ENCODE measurements at regions not wholly inside any gene's neighbourhood (a gene's known extent, or its start where the extent isn't known, plus 50 kb on each side); places are given as distances from the start of the nearest gene placed in this dataset.

DNA sequence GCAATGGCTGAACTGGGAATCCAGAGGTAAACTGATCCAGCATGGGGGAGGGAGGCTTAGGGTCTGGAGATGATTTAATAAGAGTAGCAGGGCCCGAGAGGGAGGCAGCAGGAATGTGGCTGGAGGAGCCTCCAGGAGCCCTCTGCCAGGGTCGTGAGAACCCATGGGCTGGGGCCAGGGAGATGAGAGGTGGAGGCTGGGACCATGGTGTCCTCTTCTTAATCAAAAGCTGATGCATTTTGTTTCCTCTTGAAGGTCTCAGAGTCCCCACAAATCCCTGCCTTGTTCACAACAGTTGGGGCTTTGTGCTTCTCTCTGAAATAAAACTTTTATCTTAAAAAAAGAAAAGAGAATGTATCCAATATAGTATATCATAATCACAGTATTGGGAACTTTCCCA, 123.7 kb upstream of the ZNF516 start (continued):
- TF ChIP-seq, protein P1, sequence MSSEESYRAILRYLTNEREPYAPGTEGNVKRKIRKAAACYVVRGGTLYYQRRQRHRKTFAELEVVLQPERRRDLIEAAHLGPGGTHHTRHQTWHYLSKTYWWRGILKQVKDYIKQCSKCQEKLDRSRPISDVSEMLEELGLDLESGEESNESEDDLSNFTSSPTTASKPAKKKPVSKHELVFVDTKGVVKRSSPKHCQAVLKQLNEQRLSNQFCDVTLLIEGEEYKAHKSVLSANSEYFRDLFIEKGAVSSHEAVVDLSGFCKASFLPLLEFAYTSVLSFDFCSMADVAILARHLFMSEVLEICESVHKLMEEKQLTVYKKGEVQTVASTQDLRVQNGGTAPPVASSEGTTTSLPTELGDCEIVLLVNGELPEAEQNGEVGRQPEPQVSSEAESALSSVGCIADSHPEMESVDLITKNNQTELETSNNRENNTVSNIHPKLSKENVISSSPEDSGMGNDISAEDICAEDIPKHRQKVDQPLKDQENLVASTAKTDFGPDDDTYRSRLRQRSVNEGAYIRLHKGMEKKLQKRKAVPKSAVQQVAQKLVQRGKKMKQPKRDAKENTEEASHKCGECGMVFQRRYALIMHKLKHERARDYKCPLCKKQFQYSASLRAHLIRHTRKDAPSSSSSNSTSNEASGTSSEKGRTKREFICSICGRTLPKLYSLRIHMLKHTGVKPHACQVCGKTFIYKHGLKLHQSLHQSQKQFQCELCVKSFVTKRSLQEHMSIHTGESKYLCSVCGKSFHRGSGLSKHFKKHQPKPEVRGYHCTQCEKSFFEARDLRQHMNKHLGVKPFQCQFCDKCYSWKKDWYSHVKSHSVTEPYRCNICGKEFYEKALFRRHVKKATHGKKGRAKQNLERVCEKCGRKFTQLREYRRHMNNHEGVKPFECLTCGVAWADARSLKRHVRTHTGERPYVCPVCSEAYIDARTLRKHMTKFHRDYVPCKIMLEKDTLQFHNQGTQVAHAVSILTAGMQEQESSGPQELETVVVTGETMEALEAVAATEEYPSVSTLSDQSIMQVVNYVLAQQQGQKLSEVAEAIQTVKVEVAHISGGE (tag by site-specific recombination; conservative IDR thresholded peaks at IDR 0.05; ENCODE audit: low read depth) = no peak

DNA sequence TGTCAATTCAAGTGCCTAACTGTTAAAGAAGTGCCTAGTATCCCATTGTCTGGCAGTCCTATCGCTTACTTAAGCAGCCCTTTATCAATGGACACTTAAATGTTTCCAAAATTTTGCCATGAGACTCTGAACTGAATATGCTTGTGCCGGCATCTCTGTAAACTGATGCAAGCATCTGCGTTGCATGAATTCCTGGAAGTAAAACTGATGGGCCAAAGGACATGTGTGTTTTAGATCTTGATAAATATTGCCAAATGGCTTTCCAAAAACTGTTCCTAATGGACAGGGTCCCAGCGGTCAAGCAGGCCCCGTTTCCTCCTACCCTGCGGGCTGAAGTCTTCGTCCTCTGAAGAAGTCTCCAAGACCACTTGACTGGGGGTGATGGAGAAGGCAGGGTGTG, 121.3 kb upstream of the ZNF516 start:
- CTCF ChIA-PET = no interaction called here
- POLR2A ChIA-PET = no interaction called here
- Histone ChIP-seq H3K36me3 (ENCODE audit: control insufficient read depth in 2 of 2, insufficient read depth in 1 of 2, low read length in 2 of 2) (no peaks in the 10 kb centered on the region), H3K4me1 (ENCODE audit: control insufficient read depth, insufficient read depth, low read length) (peaks cover 2% of the 10 kb centered on the region), H3K27ac (ENCODE audit: extremely low read depth, low read depth, low read length) (no peak overlapping the region), H3K9me3 (ENCODE audit: control insufficient read depth, insufficient read depth, low read depth, low read length) (no peaks in the 10 kb centered on the region), H3K4me3 (ENCODE audit: low read depth, low read length) (no peak overlapping the region)
- no peak for TF ChIP-seq ZNF433 (tag by site-specific recombination; IDR thresholded peaks at IDR 0.05; ENCODE audit: low read depth)
- TF ChIP-seq, protein P2, sequence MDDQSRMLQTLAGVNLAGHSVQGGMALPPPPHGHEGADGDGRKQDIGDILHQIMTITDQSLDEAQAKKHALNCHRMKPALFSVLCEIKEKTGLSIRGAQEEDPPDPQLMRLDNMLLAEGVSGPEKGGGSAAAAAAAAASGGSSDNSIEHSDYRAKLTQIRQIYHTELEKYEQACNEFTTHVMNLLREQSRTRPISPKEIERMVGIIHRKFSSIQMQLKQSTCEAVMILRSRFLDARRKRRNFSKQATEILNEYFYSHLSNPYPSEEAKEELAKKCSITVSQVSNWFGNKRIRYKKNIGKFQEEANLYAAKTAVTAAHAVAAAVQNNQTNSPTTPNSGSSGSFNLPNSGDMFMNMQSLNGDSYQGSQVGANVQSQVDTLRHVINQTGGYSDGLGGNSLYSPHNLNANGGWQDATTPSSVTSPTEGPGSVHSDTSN (CRISPR knock-in tag; IDR thresholded peaks at IDR 0.05) = no peak

- no peaks in the 10 kb centered on the region for H3K4me1 ChIP-seq (ENCODE audit: control insufficient read depth, insufficient read depth, low read length)
- CTCF ChIA-PET = no interaction called here
- H3K27ac ChIP-seq (ENCODE audit: extremely low read depth, low read depth, low read length) = no peak overlapping the region
- no peaks in the 10 kb centered on the region for H3K9me3 ChIP-seq (ENCODE audit: control insufficient read depth, insufficient read depth, low read depth, low read length)
- TF ChIP-seq ZSCAN5A (tag by site-specific recombination; IDR thresholded peaks at IDR 0.05) (no peak), MZF1 (tag by site-specific recombination; IDR thresholded peaks at IDR 0.05; ENCODE audit: borderline replicate concordance) (no peak), PRDM6 (tag by site-specific recombination; IDR thresholded peaks at IDR 0.05) (no peak), GLI2 (tag by site-specific recombination; IDR thresholded peaks at IDR 0.05; ENCODE audit: borderline replicate concordance, low read depth) (no peak), ZNF473 (tag by site-specific recombination; IDR thresholded peaks at IDR 0.05) (no peak), ZNF560 (tag by site-specific recombination; IDR thresholded peaks at IDR 0.05; ENCODE audit: borderline replicate concordance) (no peak), ZNF561 (tag by site-specific recombination; IDR thresholded peaks at IDR 0.05; ENCODE audit: borderline replicate concordance) (no peak), ZFHX2 (tag by site-specific recombination; conservative IDR thresholded peaks at IDR 0.05) (no peak), CTCF (tag by site-specific recombination; IDR thresholded peaks at IDR 0.05) (no peak), ZNF211 (tag by site-specific recombination; IDR thresholded peaks at IDR 0.05; ENCODE audit: low read depth) (no peak), ZNF2 (tag by site-specific recombination; IDR thresholded peaks at IDR 0.05) (no peak), IKZF3 (tag by site-specific recombination; IDR thresholded peaks at IDR 0.05) (no peak), ZNF555 (tag by site-specific recombination; conservative IDR thresholded peaks at IDR 0.05) (no peak), ZSCAN4 (tag by site-specific recombination; IDR thresholded peaks at IDR 0.05) (no peak)
- H3K4me3 ChIP-seq (ENCODE audit: low read depth, low read length) = no peak overlapping the region
- H3K36me3 ChIP-seq (ENCODE audit: control insufficient read depth in 2 of 2, insufficient read depth in 1 of 2, low read length in 2 of 2) = no peaks in the 10 kb centered on the region
- POLR2A ChIA-PET = no interaction called here
Measured at GRCh38 chr18:76615065-76615733, 120.2 kb upstream of the ZNF516 start.

Measured in HEK293 (cell line).